ENCODE measurements at regions not wholly inside any gene's neighbourhood (a gene's known extent, or its start where the extent isn't known, plus 50 kb on each side); places are given as distances from the start of the nearest gene placed in this dataset.

GRCh38 chr3:191997093-191997492, 536.1 kb downstream of the PYDC2 start:
- H3K27ac ChIP-seq (ENCODE audit: low read depth in 1 of 2, low read length in 2 of 2), result no peak overlapping the region
- POLR2A ChIA-PET, result no interaction called here
- Mint-ChIP-seq H3K4me1 (ENCODE audit: low read depth) (no peaks in the 10 kb centered on the region), H3K27me3 (no peaks in the 10 kb centered on the region), H3K27ac (no peak overlapping the region), H3K36me3 (ENCODE audit: low read depth) (no peaks in the 10 kb centered on the region), H3K9me3 (peaks cover 25% of the 10 kb centered on the region), H3K4me3 (no peak overlapping the region)
- no peak for TF ChIP-seq CTCF (IDR thresholded peaks at IDR 0.05)
- CTCF ChIA-PET, result no interaction called here
- H3K9me3 ChIP-seq (ENCODE audit: control insufficient read depth in 1 of 2, insufficient read depth in 1 of 2, low read length in 2 of 2), result peaks cover 0 to 3% of the 10 kb centered on the region in 2 experiments
- H3K4me3 ChIP-seq (ENCODE audit: low read length), result no peak overlapping the region
- no peaks in the 10 kb centered on the region for H3K4me1 ChIP-seq (ENCODE audit: insufficient read depth, low read length)
- no peaks in the 10 kb centered on the region for H3K36me3 ChIP-seq (ENCODE audit: insufficient read depth, low read length)
- intact Hi-C loops (cut with DNase I, micrococcal nuclease), result no loop called here
- no peak for ATAC-seq (ENCODE audit: poor library complexity)
- DNase-seq, result no peak
- H3K27me3 ChIP-seq (ENCODE audit: control insufficient read depth in 1 of 2, insufficient read depth in 2 of 2, low read length in 2 of 2), result no peaks in the 10 kb centered on the region

GRCh38 chr3:191997579-191998268, 536.8 kb downstream of the PYDC2 start:
- H3K27ac ChIP-seq (ENCODE audit: low read depth in 1 of 2, low read length in 2 of 2), result no peak overlapping the region
- Mint-ChIP-seq H3K4me1 (ENCODE audit: low read depth) (no peaks in the 10 kb centered on the region), H3K36me3 (ENCODE audit: low read depth) (no peaks in the 10 kb centered on the region), H3K4me3 (no peak overlapping the region), H3K9me3 (peaks cover 20% of the 10 kb centered on the region), H3K27ac (no peak overlapping the region), H3K27me3 (no peaks in the 10 kb centered on the region)
- H3K36me3 ChIP-seq (ENCODE audit: insufficient read depth, low read length), result no peaks in the 10 kb centered on the region
- ATAC-seq (ENCODE audit: poor library complexity) (no peak), DNase-seq (no peak)
- intact Hi-C loops (cut with DNase I, micrococcal nuclease), result no loop called here
- ChIA-PET POLR2A (no interaction called here), CTCF (no interaction called here)
- no peaks in the 10 kb centered on the region for H3K27me3 ChIP-seq (ENCODE audit: control insufficient read depth in 1 of 2, insufficient read depth in 2 of 2, low read length in 2 of 2)
- no peak overlapping the region for H3K4me3 ChIP-seq (ENCODE audit: low read length)
- no peak for TF ChIP-seq CTCF (IDR thresholded peaks at IDR 0.05)
- no peaks in the 10 kb centered on the region for H3K4me1 ChIP-seq (ENCODE audit: insufficient read depth, low read length)
- peaks cover 0 to 3% of the 10 kb centered on the region in 2 experiments for H3K9me3 ChIP-seq (ENCODE audit: control insufficient read depth in 1 of 2, insufficient read depth in 1 of 2, low read length in 2 of 2)

GRCh38 chr3:192001218-192001617, 540.3 kb downstream of the PYDC2 start:
- H3K4me3 ChIP-seq (ENCODE audit: low read length), result no peak overlapping the region
- peaks cover 4% of the 10 kb centered on the region for H3K9me3 Mint-ChIP-seq
- H3K27me3 Mint-ChIP-seq, result no peaks in the 10 kb centered on the region
- CTCF ChIA-PET, result no interaction called here
- H3K27me3 ChIP-seq (ENCODE audit: control insufficient read depth in 1 of 2, insufficient read depth in 2 of 2, low read length in 2 of 2), result no peaks in the 10 kb centered on the region
- no peak for DNase-seq
- H3K27ac ChIP-seq (ENCODE audit: low read depth in 1 of 2, low read length in 2 of 2), result no peak overlapping the region
- no peaks in the 10 kb centered on the region for H3K36me3 ChIP-seq (ENCODE audit: insufficient read depth, low read length)
- TF ChIP-seq CTCF (IDR thresholded peaks at IDR 0.05), result no peak
- no peak overlapping the region for H3K27ac Mint-ChIP-seq
- POLR2A ChIA-PET, result no interaction called here
- intact Hi-C loops (cut with DNase I, micrococcal nuclease), result no loop called here
- H3K36me3 Mint-ChIP-seq (ENCODE audit: low read depth), result no peaks in the 10 kb centered on the region
- no peak overlapping the region for H3K4me3 Mint-ChIP-seq
- ATAC-seq (ENCODE audit: poor library complexity), result no peak
- no peaks in the 10 kb centered on the region for H3K4me1 ChIP-seq (ENCODE audit: insufficient read depth, low read length)
- peaks cover 0 to 3% of the 10 kb centered on the region in 2 experiments for H3K9me3 ChIP-seq (ENCODE audit: control insufficient read depth in 1 of 2, insufficient read depth in 1 of 2, low read length in 2 of 2)
- no peaks in the 10 kb centered on the region for H3K4me1 Mint-ChIP-seq (ENCODE audit: low read depth)
